OCI-LY3 (cell line): ENCODE measurements at regions not wholly inside any gene's neighbourhood (a gene's known extent, or its start where the extent isn't known, plus 50 kb on each side); places are given as distances from the start of the nearest gene placed in this dataset.
A peak's percentile ranks its signal among the peaks of the same experiment; 100 is the strongest.

Experiments used
- CTCF ChIP-seq: fragments of 200-600, 300-600 bp; sonication (generic); IDR thresholded peaks from 2 replicates; pipeline ENCODE4 v1.5.1; 2014; ENCODE audit warnings: antibody characterized with exemption, low read length, low read depth
- EZH2phosphoT487 ChIP-seq: fragments of 200-600 bp; shearing (Covaris generic); IDR thresholded peaks from 2 replicates; pipeline ENCODE4 v1.6.1; 2018; ENCODE audit warnings: antibody characterized with exemption, mixed run types, low read depth

GRCh38 chr1:182301467-182302198 is 90.0 kb downstream of the GLUL start:
- TF ChIP-seq CTCF = peak; percentile 34
- TF ChIP-seq EZH2phosphoT487 = no peak
